GM23338 (cell line): ENCODE measurements at regions not wholly inside any gene's neighbourhood (a gene's known extent, or its start where the extent isn't known, plus 50 kb on each side); places are given as distances from the start of the nearest gene placed in this dataset.

Experiments
- CREB1 ChIP-seq: fragments of 250-450 bp; sonication (Bioruptor Pico); IDR thresholded peaks from 2 replicates; pipeline ENCODE4 v1.5.0; 2020; ENCODE audit warnings: low read depth, mild to moderate bottlenecking, moderate library complexity
- EZH2 ChIP-seq: fragments of 200-600 bp; sonication (generic); IDR thresholded peaks from one replicate; pipeline ENCODE4 v1.8.0; 2017; ENCODE audit warnings: antibody characterized with exemption, mild to moderate bottlenecking, low read depth; ENCODE audit not compliant: unreplicated experiment
- JUNB ChIP-seq: IDR thresholded peaks from one replicate; pipeline ENCODE4 v1.6.1; 2016; ENCODE audit warnings: antibody characterized with exemption; ENCODE audit not compliant: unreplicated experiment
- NANOG ChIP-seq: IDR thresholded peaks from 2 replicates; pipeline ENCODE4 v1.6.1; 2016; ENCODE audit warnings: antibody characterized with exemption, borderline replicate concordance
- POLR2AphosphoS5 ChIP-seq: IDR thresholded peaks from 2 replicates; pipeline ENCODE4 v1.6.1; 2016; ENCODE audit warnings: antibody characterized with exemption, low read depth
- STAT1 ChIP-seq: IDR thresholded peaks from one replicate; pipeline ENCODE4 v1.6.1; 2016; ENCODE audit warnings: antibody characterized with exemption; ENCODE audit not compliant: unreplicated experiment
- ZNF114 ChIP-seq: fragments of 250-450 bp; sonication (Bioruptor Pico); IDR thresholded peaks from 2 replicates; pipeline ENCODE4 v1.5.0; 2020; ENCODE audit warnings: mild to moderate bottlenecking, moderate library complexity
- ZNF331 ChIP-seq: fragments of 250-450 bp; sonication (Bioruptor Pico); IDR thresholded peaks from 2 replicates; pipeline ENCODE4 v1.5.0; 2020; ENCODE audit warnings: low read depth, mild to moderate bottlenecking, moderate library complexity
- ZNF462 ChIP-seq: fragments of 250-450 bp; sonication (Bioruptor Pico); IDR thresholded peaks from 2 replicates; pipeline ENCODE4 v1.5.0; 2020; ENCODE audit warnings: mild to moderate bottlenecking, moderate library complexity
- TF ChIP-seq, protein P1 (sequence below): IDR thresholded peaks from 2 replicates; pipeline ENCODE4 v1.6.1; 2016; ENCODE audit warnings: antibody characterized with exemption

DNA sequence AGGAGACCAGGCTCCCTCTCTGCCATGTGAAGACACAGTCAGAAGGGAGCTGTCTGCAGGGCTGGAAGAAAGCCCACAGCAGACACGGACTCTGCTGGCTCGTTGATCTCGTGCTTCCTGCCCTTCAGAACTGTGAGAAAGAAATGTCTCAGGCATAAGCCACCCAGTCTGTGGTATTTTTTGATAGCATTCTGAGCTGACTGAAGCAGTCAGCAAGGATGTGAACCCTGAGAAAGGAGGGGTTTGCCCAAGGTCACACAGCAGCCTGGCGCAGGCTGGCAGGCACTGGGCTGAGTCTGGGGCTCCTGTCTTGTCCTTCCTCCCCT is 255.1 kb upstream of the B3GAT1 start (continued):
- no peak for TF ChIP-seq ZNF462 (CRISPR knock-in tag)
- TF ChIP-seq NANOG, result no peak
- TF ChIP-seq CREB1 (CRISPR knock-in tag), result no peak
- no peak for TF ChIP-seq STAT1
- no peak for TF ChIP-seq ZNF331 (CRISPR knock-in tag)
- no peak for TF ChIP-seq EZH2
- TF ChIP-seq ZNF114 (CRISPR knock-in tag), result no peak
- TF ChIP-seq, protein P1, sequence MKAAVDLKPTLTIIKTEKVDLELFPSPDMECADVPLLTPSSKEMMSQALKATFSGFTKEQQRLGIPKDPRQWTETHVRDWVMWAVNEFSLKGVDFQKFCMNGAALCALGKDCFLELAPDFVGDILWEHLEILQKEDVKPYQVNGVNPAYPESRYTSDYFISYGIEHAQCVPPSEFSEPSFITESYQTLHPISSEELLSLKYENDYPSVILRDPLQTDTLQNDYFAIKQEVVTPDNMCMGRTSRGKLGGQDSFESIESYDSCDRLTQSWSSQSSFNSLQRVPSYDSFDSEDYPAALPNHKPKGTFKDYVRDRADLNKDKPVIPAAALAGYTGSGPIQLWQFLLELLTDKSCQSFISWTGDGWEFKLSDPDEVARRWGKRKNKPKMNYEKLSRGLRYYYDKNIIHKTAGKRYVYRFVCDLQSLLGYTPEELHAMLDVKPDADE, result no peak
- no peak for TF ChIP-seq POLR2AphosphoS5
- TF ChIP-seq JUNB, result no peak
